ENCODE measurements at regions not wholly inside any gene's neighbourhood (a gene's known extent, or its start where the extent isn't known, plus 50 kb on each side); places are given as distances from the start of the nearest gene placed in this dataset.

DNA sequence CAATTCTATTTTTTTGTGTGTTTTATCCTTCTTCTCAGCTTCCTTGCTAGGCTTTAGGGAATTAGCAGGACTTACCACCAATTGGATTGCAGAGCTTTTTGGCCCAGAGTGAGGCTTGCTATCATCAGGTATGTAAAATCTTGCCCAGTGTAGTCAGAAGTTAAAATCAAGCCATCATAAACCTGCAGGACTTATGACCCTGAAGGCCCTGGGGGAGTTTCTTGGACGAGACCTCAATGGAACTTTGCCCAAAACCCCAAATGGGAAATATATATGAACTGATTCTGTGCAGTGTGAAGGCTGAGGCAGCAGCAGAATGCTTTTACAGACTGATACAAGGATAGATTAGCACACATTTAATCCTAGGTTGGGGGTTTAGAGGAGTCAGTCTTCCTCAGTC is 287.0 kb downstream of the SH3GL2 start:
- CTCF ChIA-PET (ENCODE audit: low intra/inter-chr PET ratio), result no interaction called here
- no TSS peak for BruUV-seq (replicated peaks)

GRCh38 chr9:17870722-17871121 is 291.9 kb downstream of the SH3GL2 start:
- Histone ChIP-seq H3K9ac (ENCODE audit: insufficient read depth in 1 of 2, low read depth in 2 of 2, low read length in 2 of 2) (no peak overlapping the region), H3K27me3 (ENCODE audit: control insufficient read depth in 2 of 2, insufficient read depth in 2 of 2, low read length in 2 of 2) (no peaks in the 10 kb centered on the region), H3K79me2 (ENCODE audit: control insufficient read depth, insufficient read depth, low read length) (no peaks in the 10 kb centered on the region), H3K4me3 (no peak overlapping the region), H3K4me2 (ENCODE audit: insufficient read depth, low read length) (no peak overlapping the region), H2AFZ (ENCODE audit: low read depth, low read length) (no peak overlapping the region), H3K27ac (ENCODE audit: extremely low read depth, low read depth, low read length) (no peak overlapping the region), H4K20me1 (replicated peaks; ENCODE audit: control insufficient read depth, insufficient read depth, low read length) (no peaks in the 10 kb centered on the region), H3K4me1 (replicated peaks in 1 of 2; ENCODE audit: control insufficient read depth in 2 of 2, insufficient read depth in 2 of 2, low read length in 2 of 2) (no peaks in the 10 kb centered on the region), H3K9me1 (ENCODE audit: control insufficient read depth, insufficient read depth, low read length) (no peaks in the 10 kb centered on the region), H3K36me3 (ENCODE audit: control insufficient read depth, insufficient read depth, low read length) (no peaks in the 10 kb centered on the region), H3K9me3 (replicated peaks; ENCODE audit: control insufficient read depth, insufficient read depth, low read depth, low read length) (no peaks in the 10 kb centered on the region)
- in situ Hi-C loops (cut with MboI) (no loop called here), intact Hi-C loops (cut with micrococcal nuclease) (no loop called here)
- FAIRE-seq, result no peak
- TF ChIP-seq KLF16 (IDR thresholded peaks at IDR 0.05), result no peak
- TF ChIP-seq THRAP3 (IDR thresholded peaks at IDR 0.05; ENCODE audit: borderline replicate concordance), result no peak
- no peak for TF ChIP-seq ZNF586 (CRISPR knock-in tag; conservative IDR thresholded peaks at IDR 0.05)
- no peak for TF ChIP-seq ZNF436 (CRISPR knock-in tag; IDR thresholded peaks at IDR 0.05)
- no peak for TF ChIP-seq SMARCC2 (IDR thresholded peaks at IDR 0.05; ENCODE audit: low read depth)
- no peak for TF ChIP-seq BDP1 (IDR thresholded peaks at IDR 0.05; ENCODE audit: insufficient read depth, insufficient read length)
- TF ChIP-seq JUN (IDR thresholded peaks at IDR 0.05; ENCODE audit: borderline replicate concordance, low read depth, low read length), result no peak
- no peak for TF ChIP-seq JUN (CRISPR knock-in tag; IDR thresholded peaks at IDR 0.05; ENCODE audit: borderline replicate concordance)
- TF ChIP-seq HDAC1 (IDR thresholded peaks at IDR 0.05), result no peak
- no peak for TF ChIP-seq KHSRP (IDR thresholded peaks at IDR 0.05)
- ChIA-PET POLR2A (no interaction called here), CTCF (ENCODE audit: low intra/inter-chr PET ratio) (no interaction called here)
- WGBS (ENCODE audit: insufficient coverage, low coverage, missing lambda C conversion rate), result 0% methylated on average over 2 of the region's 2 CpGs
- ATAC-seq, result no peak
- DNase-seq (ENCODE audit: extremely low read depth in 1 of 4, low spot score in 3 of 4), result no peak
- no TSS peak for BruUV-seq (replicated peaks)

More for the DNA sequence above, 287.0 kb downstream of the SH3GL2 start:
- TF ChIP-seq SRSF1 (IDR thresholded peaks at IDR 0.05; ENCODE audit: low read depth, low read length) (no peak), HLTF (IDR thresholded peaks at IDR 0.05) (no peak)
- WGBS (ENCODE audit: insufficient coverage, low coverage, missing lambda C conversion rate), result 0% methylated on average over 1 of the region's 1 CpG
- in situ Hi-C loops (cut with MboI) (no loop called here), intact Hi-C loops (cut with micrococcal nuclease) (no loop called here)
- Histone ChIP-seq H3K27ac (ENCODE audit: extremely low read depth, low read depth, low read length) (no peak overlapping the region), H3K9me3 (replicated peaks; ENCODE audit: control insufficient read depth, insufficient read depth, low read depth, low read length) (no peaks in the 10 kb centered on the region), H2AFZ (ENCODE audit: low read depth, low read length) (no peak overlapping the region), H3K27me3 (ENCODE audit: control insufficient read depth in 2 of 2, insufficient read depth in 2 of 2, low read length in 2 of 2) (no peaks in the 10 kb centered on the region), H3K4me1 (replicated peaks in 1 of 2; ENCODE audit: control insufficient read depth in 2 of 2, insufficient read depth in 2 of 2, low read length in 2 of 2) (no peaks in the 10 kb centered on the region), H3K36me3 (ENCODE audit: control insufficient read depth, insufficient read depth, low read length) (no peaks in the 10 kb centered on the region), H3K79me2 (ENCODE audit: control insufficient read depth, insufficient read depth, low read length) (no peaks in the 10 kb centered on the region), H3K4me3 (no peak overlapping the region), H3K9me1 (ENCODE audit: control insufficient read depth, insufficient read depth, low read length) (no peaks in the 10 kb centered on the region), H3K4me2 (ENCODE audit: insufficient read depth, low read length) (no peak overlapping the region), H4K20me1 (replicated peaks; ENCODE audit: control insufficient read depth, insufficient read depth, low read length) (no peaks in the 10 kb centered on the region), H3K9ac (ENCODE audit: insufficient read depth in 1 of 2, low read depth in 2 of 2, low read length in 2 of 2) (no peak overlapping the region)
- FAIRE-seq (no peak), ATAC-seq (no peak), DNase-seq (ENCODE audit: extremely low read depth in 1 of 4, low spot score in 3 of 4) (no peak)
- POLR2A ChIA-PET, result no interaction called here

Data from K562 (cell line).